ENCODE measurements at regions not wholly inside any gene's neighbourhood (a gene's known extent, or its start where the extent isn't known, plus 50 kb on each side); places are given as distances from the start of the nearest gene placed in this dataset.

DNA sequence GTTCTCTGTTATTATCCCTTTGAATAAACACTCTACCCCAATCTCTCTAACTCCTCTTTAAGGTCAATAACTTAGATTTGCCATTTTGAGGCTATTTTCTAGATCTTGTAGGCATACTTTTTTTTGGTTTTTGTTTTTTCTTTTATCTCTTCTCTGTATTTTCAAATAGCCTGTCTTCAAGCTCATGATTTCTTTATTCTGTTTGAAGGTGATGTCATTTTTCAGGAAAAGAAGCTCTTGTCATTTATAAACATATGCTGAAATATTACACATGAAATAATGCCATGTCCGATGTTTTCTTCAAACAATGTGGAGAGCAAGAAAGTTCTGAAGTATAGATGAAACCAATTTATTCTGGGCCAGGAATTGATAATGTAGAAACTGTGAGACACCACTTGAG, 57.5 kb upstream of the CABCOCO1 start:
- TF ChIP-seq EZH2phosphoT487 (IDR thresholded peaks at IDR 0.05; ENCODE audit: insufficient read depth, low read depth) (no peak), EZH2 (IDR thresholded peaks at IDR 0.05; ENCODE audit: insufficient read depth, poor library complexity, severe bottlenecking) (no peak)
